Fibroblast of lung (primary cell): ENCODE measurements at regions not wholly inside any gene's neighbourhood (a gene's known extent, or its start where the extent isn't known, plus 50 kb on each side); places are given as distances from the start of the nearest gene placed in this dataset.

Source experiments
- DNase-seq, 2 donors: peaks; one replicate each; pipeline versions ENCODE4 v3.0.0 to v3.0.0-alpha.2; 2010; ENCODE audit warnings: low read depth in 2 of 2
- H2AFZ ChIP-seq: 2 replicates; pipeline ENCODE4 v1.5.1; 2012; ENCODE audit warnings: low read length, control low read depth, inconsistent platforms
- H3K27ac ChIP-seq: 2 replicates; pipeline ENCODE4 v1.5.1; 2011; ENCODE audit warnings: low read length, control low read depth; ENCODE audit not compliant: insufficient read depth
- H3K27me3 ChIP-seq: 2 replicates; pipeline ENCODE4 v1.5.1; 2011; ENCODE audit warnings: mild to moderate bottlenecking, low read length; ENCODE audit not compliant: control insufficient read depth, insufficient read depth
- H3K36me3 ChIP-seq: 2 replicates; pipeline ENCODE4 v1.5.1; 2011; ENCODE audit warnings: low read length; ENCODE audit not compliant: control insufficient read depth, insufficient read depth
- H3K4me1 ChIP-seq: 2 replicates; pipeline ENCODE4 v1.5.1; 2011; ENCODE audit warnings: low read length; ENCODE audit not compliant: control insufficient read depth, insufficient read depth; ENCODE audit errors: extremely low read depth
- H3K4me2 ChIP-seq: 2 replicates; pipeline ENCODE4 v1.5.1; 2011; ENCODE audit warnings: low read length, control low read depth; ENCODE audit not compliant: insufficient read depth; ENCODE audit errors: extremely low read depth
- H3K4me3 ChIP-seq, 4 experiments: fragments of 200-600 bp in 1 of 4; sonication (generic) in 1 of 4; replicated peaks in 1 of 4; 2 replicates each; pipeline ENCODE4 v1.5.1; 2011 to 2016; ENCODE audit warnings: low read length in 4 of 4, low read depth in 3 of 4, mild to moderate bottlenecking in 3 of 4, control low read depth in 2 of 4, inconsistent platforms in 1 of 4, mixed read lengths in 1 of 4; ENCODE audit not compliant: insufficient read depth in 1 of 4; ENCODE audit errors: control extremely low read depth in 1 of 4
- H3K79me2 ChIP-seq: 2 replicates; pipeline ENCODE4 v1.5.1; 2012; ENCODE audit warnings: mild to moderate bottlenecking, low read length, inconsistent platforms; ENCODE audit not compliant: control insufficient read depth, insufficient read depth
- H3K9ac ChIP-seq: 2 replicates; pipeline ENCODE4 v1.5.1; 2011; ENCODE audit warnings: mild to moderate bottlenecking, low read length, control low read depth; ENCODE audit not compliant: insufficient read depth
- H3K9me3 ChIP-seq: 2 replicates; pipeline ENCODE4 v1.5.1; 2012; ENCODE audit warnings: low read depth, low read length; ENCODE audit not compliant: control insufficient read depth, insufficient read depth
- H4K20me1 ChIP-seq: 2 replicates; pipeline ENCODE4 v1.5.1; 2011; ENCODE audit warnings: low read length; ENCODE audit not compliant: control insufficient read depth, insufficient read depth; ENCODE audit errors: extremely low read depth
- CTCF ChIP-seq, 2 donors: IDR thresholded peaks in 1 of 2; conservative IDR thresholded peaks in 1 of 2; 1 replicate in 1 of 2; 2 replicates in 1 of 2; pipeline ENCODE4 v1.5.1; 2011 to 2012; ENCODE audit warnings: low read length in 2 of 2, control low read depth in 1 of 2, inconsistent platforms in 1 of 2, low read depth in 1 of 2, mild to moderate bottlenecking in 1 of 2
- EZH2 ChIP-seq: IDR thresholded peaks from 2 replicates; pipeline ENCODE4 v1.5.1; 2012; ENCODE audit warnings: low read length, control low read depth, mild to moderate bottlenecking; ENCODE audit errors: missing control alignments

GRCh38 chr10:4004144-4004543 is 219.1 kb upstream of the KLF6 start:
- no peaks in the 10 kb centered on the region for H3K4me1 ChIP-seq
- H3K27me3 ChIP-seq = no peaks in the 10 kb centered on the region
- no peaks in the 10 kb centered on the region for H3K36me3 ChIP-seq
- H2AFZ ChIP-seq = no peak overlapping the region
- no peak overlapping the region for H3K9ac ChIP-seq
- no peak overlapping the region for H3K4me3 ChIP-seq
- H3K4me2 ChIP-seq = no peak overlapping the region
- no peaks in the 10 kb centered on the region for H3K9me3 ChIP-seq
- TF ChIP-seq EZH2 (no peak), CTCF (conservative IDR thresholded peaks at IDR 0.05 in 1 of 2, IDR thresholded peaks at IDR 0.05 in 1 of 2; ENCODE audit: low read depth in 1 of 2, low read length in 2 of 2) (no peak)
- no peak overlapping the region for H3K27ac ChIP-seq
- no peak for DNase-seq
- H4K20me1 ChIP-seq = no peaks in the 10 kb centered on the region
- H3K79me2 ChIP-seq = no peaks in the 10 kb centered on the region

- Histone ChIP-seq H3K27me3 (no peaks in the 10 kb centered on the region), H3K27ac (no peak overlapping the region), H3K4me3 (no peak overlapping the region), H3K9ac (no peak overlapping the region), H3K4me2 (no peak overlapping the region), H3K4me1 (no peaks in the 10 kb centered on the region), H3K9me3 (no peaks in the 10 kb centered on the region), H3K36me3 (no peaks in the 10 kb centered on the region), H4K20me1 (no peaks in the 10 kb centered on the region), H2AFZ (no peak overlapping the region), H3K79me2 (no peaks in the 10 kb centered on the region)
- no peak for DNase-seq
- TF ChIP-seq EZH2 (no peak), CTCF (conservative IDR thresholded peaks at IDR 0.05 in 1 of 2, IDR thresholded peaks at IDR 0.05 in 1 of 2; ENCODE audit: low read depth in 1 of 2, low read length in 2 of 2) (no peak)
Observed at GRCh38 chr10:4003348-4003973, 218.5 kb upstream of the KLF6 start.

- Histone ChIP-seq H3K36me3 (no peaks in the 10 kb centered on the region), H3K4me1 (no peaks in the 10 kb centered on the region), H3K4me2 (no peak overlapping the region), H2AFZ (no peak overlapping the region), H3K27me3 (no peaks in the 10 kb centered on the region), H4K20me1 (no peaks in the 10 kb centered on the region), H3K9me3 (no peaks in the 10 kb centered on the region), H3K27ac (no peak overlapping the region), H3K9ac (no peak overlapping the region), H3K79me2 (no peaks in the 10 kb centered on the region), H3K4me3 (no peak overlapping the region)
- TF ChIP-seq EZH2 (no peak), CTCF (conservative IDR thresholded peaks at IDR 0.05 in 1 of 2, IDR thresholded peaks at IDR 0.05 in 1 of 2; ENCODE audit: low read depth in 1 of 2, low read length in 2 of 2) (no peak)
- no peak for DNase-seq
Observed at GRCh38 chr10:4001811-4002210, 216.8 kb upstream of the KLF6 start.
